OCI-LY3 (cell line): ENCODE measurements at regions not wholly inside any gene's neighbourhood (a gene's known extent, or its start where the extent isn't known, plus 50 kb on each side); places are given as distances from the start of the nearest gene placed in this dataset.

ENCODE experiments used
- EZH2phosphoT487 ChIP-seq: fragments of 200-600 bp; shearing (Covaris generic); IDR thresholded peaks from 2 replicates; pipeline ENCODE4 v1.6.1; 2018; ENCODE audit warnings: antibody characterized with exemption, mixed run types, low read depth
- TF ChIP-seq, protein P1 (sequence below): fragments of 200-600, 300-600 bp; sonication (generic); IDR thresholded peaks from 2 replicates; pipeline ENCODE4 v1.5.1; 2014; ENCODE audit warnings: antibody characterized with exemption, low read length, low read depth

DNA sequence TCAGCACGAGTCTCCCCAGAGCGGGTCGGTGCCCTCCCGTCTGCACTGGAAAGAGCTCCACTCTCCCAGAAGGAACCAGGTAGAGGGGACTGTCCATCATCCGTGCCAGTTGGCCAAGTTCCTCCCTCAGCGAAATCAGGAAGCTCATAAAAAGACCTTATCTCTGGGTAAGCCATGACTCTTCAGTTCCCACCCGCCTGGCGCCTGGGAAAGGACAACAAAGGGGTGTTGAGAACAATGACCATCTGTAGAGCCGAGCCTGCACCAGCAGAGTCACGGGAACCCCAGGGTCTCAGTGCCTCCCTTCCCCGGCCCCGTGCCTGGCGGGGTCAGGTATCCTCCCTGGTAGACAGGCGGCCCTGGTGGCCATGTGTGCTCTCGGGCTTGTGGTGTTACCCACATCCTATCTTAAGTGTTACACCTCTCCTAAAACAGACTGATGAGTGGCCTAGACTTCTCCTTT is 190.7 kb downstream of the AXIN2 start:
- TF ChIP-seq, protein P1, sequence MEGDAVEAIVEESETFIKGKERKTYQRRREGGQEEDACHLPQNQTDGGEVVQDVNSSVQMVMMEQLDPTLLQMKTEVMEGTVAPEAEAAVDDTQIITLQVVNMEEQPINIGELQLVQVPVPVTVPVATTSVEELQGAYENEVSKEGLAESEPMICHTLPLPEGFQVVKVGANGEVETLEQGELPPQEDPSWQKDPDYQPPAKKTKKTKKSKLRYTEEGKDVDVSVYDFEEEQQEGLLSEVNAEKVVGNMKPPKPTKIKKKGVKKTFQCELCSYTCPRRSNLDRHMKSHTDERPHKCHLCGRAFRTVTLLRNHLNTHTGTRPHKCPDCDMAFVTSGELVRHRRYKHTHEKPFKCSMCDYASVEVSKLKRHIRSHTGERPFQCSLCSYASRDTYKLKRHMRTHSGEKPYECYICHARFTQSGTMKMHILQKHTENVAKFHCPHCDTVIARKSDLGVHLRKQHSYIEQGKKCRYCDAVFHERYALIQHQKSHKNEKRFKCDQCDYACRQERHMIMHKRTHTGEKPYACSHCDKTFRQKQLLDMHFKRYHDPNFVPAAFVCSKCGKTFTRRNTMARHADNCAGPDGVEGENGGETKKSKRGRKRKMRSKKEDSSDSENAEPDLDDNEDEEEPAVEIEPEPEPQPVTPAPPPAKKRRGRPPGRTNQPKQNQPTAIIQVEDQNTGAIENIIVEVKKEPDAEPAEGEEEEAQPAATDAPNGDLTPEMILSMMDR: no peak
- TF ChIP-seq EZH2phosphoT487: no peak
